NB4 (cell line): ENCODE measurements at regions not wholly inside any gene's neighbourhood (a gene's known extent, or its start where the extent isn't known, plus 50 kb on each side); places are given as distances from the start of the nearest gene placed in this dataset.

Source experiments
- DNase-seq: peaks from one replicate; pipeline ENCODE4 v3.0.0; 2010; ENCODE audit warnings: low read depth
- H3K4me3 ChIP-seq: one replicate; pipeline ENCODE4 v1.5.1; 2011; ENCODE audit warnings: mild to moderate bottlenecking, low read depth, low read length, moderate library complexity
- CTCF ChIP-seq: IDR thresholded peaks from one replicate; pipeline ENCODE4 v1.5.1; 2012; ENCODE audit warnings: low read depth, low read length
- MAX ChIP-seq: IDR thresholded peaks from 2 replicates; pipeline ENCODE4 v1.6.1; 2011; ENCODE audit warnings: low read depth, low read length
- MYC ChIP-seq: IDR thresholded peaks from 2 replicates; pipeline ENCODE4 v1.6.1; 2011; ENCODE audit warnings: low read depth, low read length
- POLR2A ChIP-seq: IDR thresholded peaks from 2 replicates; pipeline ENCODE4 v1.6.1; 2011; ENCODE audit warnings: mild to moderate bottlenecking; ENCODE audit not compliant: insufficient read length; ENCODE audit errors: extremely low read depth

DNA sequence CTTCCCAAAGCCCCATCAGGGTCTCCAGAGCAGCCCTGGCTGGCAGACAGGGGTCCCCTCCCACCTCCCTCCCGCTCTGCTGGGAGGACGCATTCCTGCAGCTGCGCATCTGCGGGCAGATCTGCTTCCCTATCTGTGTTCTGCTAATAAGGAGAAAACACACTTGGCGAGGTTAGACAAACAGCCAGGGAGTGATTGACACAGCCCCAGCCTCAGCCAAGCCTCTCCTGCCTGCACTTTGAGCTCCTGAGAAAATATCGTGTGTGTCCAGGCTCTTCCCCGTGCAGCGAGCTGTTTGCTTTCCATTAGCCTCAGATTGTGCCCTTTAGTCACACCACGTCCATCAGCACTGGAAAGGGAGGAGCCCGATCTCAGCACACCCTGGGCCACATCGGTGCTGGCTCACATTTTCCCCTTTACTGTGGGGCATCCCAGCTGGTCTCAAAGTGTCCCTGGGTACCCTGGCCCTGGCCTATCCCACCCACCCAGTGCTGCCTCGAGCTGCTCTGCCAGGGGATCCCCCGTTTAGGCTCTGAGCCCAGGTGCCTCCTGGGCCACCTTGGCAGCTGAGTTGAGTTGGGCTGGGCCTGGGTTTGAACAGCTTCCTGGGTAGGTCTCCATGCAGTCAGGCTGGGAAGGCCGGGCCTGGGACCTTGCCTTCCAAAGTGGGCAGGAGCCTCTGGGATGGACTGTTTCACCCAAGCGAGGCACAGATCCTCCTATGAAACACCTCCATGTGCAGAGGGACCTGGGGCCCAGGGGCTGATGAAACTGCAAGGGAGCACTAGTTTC is 61.1 kb downstream of the BARX1 start:
- TF ChIP-seq MAX (no peak), CTCF (no peak), POLR2A (no peak), MYC (no peak)
- no peak overlapping the region for H3K4me3 ChIP-seq
- no peak for DNase-seq

GRCh38 chr9:93893194-93893593 is 62.0 kb downstream of the BARX1 start:
- no peak for DNase-seq
- no peak overlapping the region for H3K4me3 ChIP-seq
- TF ChIP-seq POLR2A (no peak), MYC (no peak), MAX (no peak), CTCF (no peak)

GRCh38 chr9:93892748-93893147 is 62.4 kb downstream of the BARX1 start:
- no peak for DNase-seq
- TF ChIP-seq POLR2A = no peak
- no peak for TF ChIP-seq MAX
- no peak for TF ChIP-seq CTCF
- no peak for TF ChIP-seq MYC
- no peak overlapping the region for H3K4me3 ChIP-seq

GRCh38 chr9:93891549-93892310 is 63.4 kb downstream of the BARX1 start:
- no peak for DNase-seq
- no peak for TF ChIP-seq POLR2A
- no peak for TF ChIP-seq CTCF
- TF ChIP-seq MYC = no peak
- no peak for TF ChIP-seq MAX
- no peak overlapping the region for H3K4me3 ChIP-seq

GRCh38 chr9:93891050-93891449 is 64.1 kb downstream of the BARX1 start:
- no peak for DNase-seq
- TF ChIP-seq CTCF (no peak), MYC (no peak), MAX (no peak), POLR2A (no peak)
- no peak overlapping the region for H3K4me3 ChIP-seq
